GM10248 (cell line): ENCODE measurements at regions not wholly inside any gene's neighbourhood (a gene's known extent, or its start where the extent isn't known, plus 50 kb on each side); places are given as distances from the start of the nearest gene placed in this dataset.
"Not testable (repeated sequence)": the region's sequence is repeated elsewhere in the genome, so short reads cannot be mapped to it uniquely, and the experiment has no call there.

ENCODE experiments used
- CTCF ChIA-PET: fragments of 300-600 bp; sonication (Branson Sonifier 250); formaldehyde crosslinking; extraction: SDS; loops from one replicate; lab custom pipeline; 2021; ENCODE audit warnings: antibody characterized with exemption; lab: Yijun Ruan, JAX
- POLR2A ChIA-PET: fragments of 350-650 bp; sonication (Branson Sonifier 250); formaldehyde crosslinking; extraction: SDS; loops from one replicate; lab custom pipeline; 2020; ENCODE audit warnings: antibody characterized with exemption; lab: Yijun Ruan, JAX
- DNase-seq: peaks from one replicate; pipeline ENCODE4 v3.0.0; 2012; ENCODE audit errors: extremely low spot score
- CTCF ChIP-seq: IDR thresholded peaks from 2 replicates; pipeline ENCODE4 v1.5.1; 2012; ENCODE audit warnings: mild to moderate bottlenecking, low read depth; ENCODE audit errors: extremely low read depth, missing control alignments, control extremely low read depth

- ChIA-PET CTCF (no interaction called here), POLR2A (no interaction called here)
- no peak for TF ChIP-seq CTCF
- DNase-seq: no peak
Observed at GRCh38 chr16:79938575-79938974, 338.0 kb upstream of the MAF start.

GRCh38 chr16:79937671-79938070, 337.1 kb upstream of the MAF start:
- CTCF ChIA-PET, DNase-seq, POLR2A ChIA-PET: not testable (repeated sequence)

GRCh38 chr16:79933603-79934002, 333.1 kb upstream of the MAF start:
- CTCF ChIA-PET: interaction anchor here (1.1 kb wide), 1 partner anchor 11 kb away, joined by 3 read pairs; no protein-coding TSS in a partner anchor
- no peak for DNase-seq
- POLR2A ChIA-PET: no interaction called here
- no peak for TF ChIP-seq CTCF

GRCh38 chr16:79932572-79932971, 332.0 kb upstream of the MAF start:
- TF ChIP-seq CTCF: no peak
- no peak for DNase-seq
- CTCF ChIA-PET: no interaction called here
- POLR2A ChIA-PET: no interaction called here

GRCh38 chr16:79931721-79932120, 331.2 kb upstream of the MAF start:
- no peak for DNase-seq
- ChIA-PET POLR2A (no interaction called here), CTCF (no interaction called here)
- TF ChIP-seq CTCF: no peak

- CTCF ChIA-PET: interaction anchor here (0.9 kb wide), 1 partner anchor 11 kb away, joined by 3 read pairs; no protein-coding TSS in a partner anchor
- TF ChIP-seq CTCF: no peak
- POLR2A ChIA-PET: no interaction called here
- DNase-seq: no peak
Observed at GRCh38 chr16:79929260-79929965, 328.9 kb upstream of the MAF start.

GRCh38 chr16:79928142-79928873, 327.8 kb upstream of the MAF start:
- POLR2A ChIA-PET: no interaction called here
- no peak for TF ChIP-seq CTCF
- CTCF ChIA-PET: no interaction called here
- no peak for DNase-seq
